Karpas-422 (cell line): ENCODE measurements at regions not wholly inside any gene's neighbourhood (a gene's known extent, or its start where the extent isn't known, plus 50 kb on each side); places are given as distances from the start of the nearest gene placed in this dataset.

Experiments
- DNase-seq: peaks from one replicate; pipeline ENCODE4 v3.0.0-alpha.2; 2015
- H2AFZ ChIP-seq: fragments of 200-600 bp; sonication (generic); 2 replicates; pipeline ENCODE4 v1.6.1; 2014; ENCODE audit warnings: antibody characterized with exemption, low read length, mixed read lengths
- H3K27ac ChIP-seq: fragments of 200-600 bp; sonication (generic); 2 replicates; pipeline ENCODE4 v1.5.1; 2014; ENCODE audit warnings: mild to moderate bottlenecking, low read length, moderate library complexity
- H3K27me3 ChIP-seq: fragments of 200-600 bp; sonication (generic); 2 replicates; pipeline ENCODE4 v1.6.1; 2014; ENCODE audit warnings: low read length, mixed read lengths
- H3K36me3 ChIP-seq: fragments of 200-600 bp; sonication (generic); 2 replicates; pipeline ENCODE4 v1.6.1; 2014; ENCODE audit warnings: low read length, mixed read lengths; ENCODE audit not compliant: insufficient read depth
- H3K4me1 ChIP-seq: fragments of 200-600 bp; sonication (generic); 2 replicates; pipeline ENCODE4 v1.6.1; 2014; ENCODE audit warnings: mild to moderate bottlenecking, low read length, mixed read lengths
- H3K4me2 ChIP-seq: fragments of 200-600 bp; sonication (generic); 2 replicates; pipeline ENCODE4 v1.6.1; 2014; ENCODE audit warnings: low read length, low read depth, mild to moderate bottlenecking; ENCODE audit not compliant: poor library complexity, severe bottlenecking
- H3K4me3 ChIP-seq: fragments of 200-600 bp; sonication (generic); 2 replicates; pipeline ENCODE4 v1.5.1; 2014; ENCODE audit warnings: mild to moderate bottlenecking, antibody characterized with exemption, low read length, mixed read lengths
- H3K79me2 ChIP-seq: fragments of 200-600 bp; sonication (generic); 2 replicates; pipeline ENCODE4 v1.6.1; 2014; ENCODE audit warnings: mild to moderate bottlenecking, low read length, mixed read lengths
- H3K9ac ChIP-seq: fragments of 200-600 bp; sonication (generic); 2 replicates; pipeline ENCODE4 v1.6.0; 2014; ENCODE audit warnings: low read length
- H3K9me2 ChIP-seq: fragments of 200-600 bp; sonication (generic), shearing (Covaris generic); replicated peaks from 2 replicates; pipeline ENCODE4 v1.6.0; 2014; ENCODE audit warnings: mild to moderate bottlenecking, low read length, moderate library complexity; ENCODE audit not compliant: insufficient read depth
- H3K9me3 ChIP-seq: fragments of 300-700, 200-600 bp; sonication (generic); 2 replicates; pipeline ENCODE4 v1.6.1; 2014; ENCODE audit warnings: low read length, mixed read lengths
- H4K20me1 ChIP-seq: fragments of 200-600 bp; sonication (generic); 2 replicates; pipeline ENCODE4 v1.6.1; 2014; ENCODE audit warnings: mild to moderate bottlenecking, antibody characterized with exemption, low read length, low read depth; ENCODE audit not compliant: insufficient read depth

GRCh38 chr14:104385111-104385510 lies 194.5 kb upstream of the C14orf180 start:
- Histone ChIP-seq H3K4me3 (no peak overlapping the region), H3K4me1 (peaks cover 51% of the 10 kb centered on the region), H3K9me2 (no peaks in the 10 kb centered on the region), H3K36me3 (no peaks in the 10 kb centered on the region), H3K27ac (no peak overlapping the region), H2AFZ (no peak overlapping the region), H3K9me3 (peaks cover 7% of the 10 kb centered on the region; the same call in 1 of the 2 replicates), H3K79me2 (no peaks in the 10 kb centered on the region), H3K9ac (no peak overlapping the region; the same call in 1 of the 2 replicates), H3K4me2 (peak overlapping the region; percentile 67), H3K27me3 (peaks cover 11% of the 10 kb centered on the region), H4K20me1 (no peaks in the 10 kb centered on the region)
- no peak for DNase-seq

- no peaks in the 10 kb centered on the region for H3K36me3 ChIP-seq
- H3K27ac ChIP-seq: peak overlapping the region; percentile 86
- no peaks in the 10 kb centered on the region for H3K79me2 ChIP-seq
- H4K20me1 ChIP-seq: no peaks in the 10 kb centered on the region
- peaks cover 10% of the 10 kb centered on the region for H3K27me3 ChIP-seq
- peak overlapping the region; percentile 67 for H3K4me2 ChIP-seq
- no peaks in the 10 kb centered on the region for H3K9me2 ChIP-seq
- DNase-seq: no peak
- peak overlapping the region; percentile 53 for H3K9ac ChIP-seq
- H3K9me3 ChIP-seq: peaks cover 7% of the 10 kb centered on the region; the same call in 1 of the 2 replicates
- H3K4me3 ChIP-seq: peak overlapping the region; percentile 48
- H3K4me1 ChIP-seq: peaks cover 51% of the 10 kb centered on the region
- H2AFZ ChIP-seq: peak overlapping the region; percentile 50; the same call in 1 of the 2 replicates
Measured at GRCh38 chr14:104385531-104386101, 193.9 kb upstream of the C14orf180 start.

- DNase-seq: peak; percentile 95
- H3K36me3 ChIP-seq: no peaks in the 10 kb centered on the region
- H3K4me1 ChIP-seq: peaks cover 53% of the 10 kb centered on the region
- peak overlapping the region; percentile 86 for H3K27ac ChIP-seq
- peaks cover 1% of the 10 kb centered on the region; the same call in 1 of the 2 replicates for H3K9me3 ChIP-seq
- H4K20me1 ChIP-seq: no peaks in the 10 kb centered on the region
- peak overlapping the region; percentile 50 for H2AFZ ChIP-seq
- peak overlapping the region; percentile 67 for H3K4me2 ChIP-seq
- peak overlapping the region; percentile 48 for H3K4me3 ChIP-seq
- H3K9me2 ChIP-seq: no peaks in the 10 kb centered on the region
- H3K79me2 ChIP-seq: no peaks in the 10 kb centered on the region
- peaks cover 4% of the 10 kb centered on the region for H3K27me3 ChIP-seq
- peak overlapping the region; percentile 64 for H3K9ac ChIP-seq
Measured at GRCh38 chr14:104386151-104386841, 193.3 kb upstream of the C14orf180 start.

- H4K20me1 ChIP-seq: no peaks in the 10 kb centered on the region
- H3K36me3 ChIP-seq: no peaks in the 10 kb centered on the region
- peak; percentile 64 for DNase-seq
- H3K4me1 ChIP-seq: peaks cover 63% of the 10 kb centered on the region
- H3K27ac ChIP-seq: peak overlapping the region; percentile 86
- H3K9me2 ChIP-seq: no peaks in the 10 kb centered on the region
- no peaks in the 10 kb centered on the region for H3K27me3 ChIP-seq
- peak overlapping the region; percentile 48; the same call in 1 of the 2 replicates for H3K4me3 ChIP-seq
- peak overlapping the region; percentile 64 for H3K9ac ChIP-seq
- 0 out of 2 replicates have a peak overlapping the region, but pooled peaks have one; percentile 50 for H2AFZ ChIP-seq
- H3K9me3 ChIP-seq: no peaks in the 10 kb centered on the region
- peak overlapping the region; percentile 67 for H3K4me2 ChIP-seq
- no peaks in the 10 kb centered on the region for H3K79me2 ChIP-seq
Measured at GRCh38 chr14:104387022-104388010, 192.2 kb upstream of the C14orf180 start.

- no peaks in the 10 kb centered on the region for H3K9me2 ChIP-seq
- H3K4me3 ChIP-seq: no peak overlapping the region
- peaks cover 70% of the 10 kb centered on the region for H3K4me1 ChIP-seq
- H2AFZ ChIP-seq: no peak overlapping the region
- no peaks in the 10 kb centered on the region for H3K79me2 ChIP-seq
- H3K36me3 ChIP-seq: no peaks in the 10 kb centered on the region
- DNase-seq: no peak
- no peak overlapping the region for H3K9ac ChIP-seq
- no peak overlapping the region for H3K4me2 ChIP-seq
- no peaks in the 10 kb centered on the region for H3K27me3 ChIP-seq
- H4K20me1 ChIP-seq: no peaks in the 10 kb centered on the region
- H3K27ac ChIP-seq: no peak overlapping the region
- H3K9me3 ChIP-seq: no peaks in the 10 kb centered on the region
Measured at GRCh38 chr14:104388011-104388521, 191.5 kb upstream of the C14orf180 start.

GRCh38 chr14:104388541-104389325 lies 190.8 kb upstream of the C14orf180 start:
- H3K9me3 ChIP-seq: no peaks in the 10 kb centered on the region
- no peak overlapping the region for H3K4me2 ChIP-seq
- no peaks in the 10 kb centered on the region for H3K9me2 ChIP-seq
- H3K4me3 ChIP-seq: no peak overlapping the region
- H2AFZ ChIP-seq: no peak overlapping the region; the same call in 1 of the 2 replicates
- H4K20me1 ChIP-seq: no peaks in the 10 kb centered on the region
- H3K36me3 ChIP-seq: no peaks in the 10 kb centered on the region
- peaks cover 76% of the 10 kb centered on the region for H3K4me1 ChIP-seq
- no peaks in the 10 kb centered on the region for H3K79me2 ChIP-seq
- H3K9ac ChIP-seq: no peak overlapping the region
- H3K27ac ChIP-seq: no peak overlapping the region
- no peak for DNase-seq
- no peaks in the 10 kb centered on the region for H3K27me3 ChIP-seq

- no peaks in the 10 kb centered on the region for H4K20me1 ChIP-seq
- H3K4me3 ChIP-seq: no peak overlapping the region
- peak; percentile 61 for DNase-seq
- no peaks in the 10 kb centered on the region for H3K9me2 ChIP-seq
- H3K36me3 ChIP-seq: no peaks in the 10 kb centered on the region
- peaks cover 76% of the 10 kb centered on the region for H3K4me1 ChIP-seq
- no peak overlapping the region; the same call in 1 of the 2 replicates for H2AFZ ChIP-seq
- no peaks in the 10 kb centered on the region for H3K79me2 ChIP-seq
- H3K9ac ChIP-seq: no peak overlapping the region
- H3K4me2 ChIP-seq: no peak overlapping the region
- H3K9me3 ChIP-seq: no peaks in the 10 kb centered on the region
- H3K27ac ChIP-seq: no peak overlapping the region
- no peaks in the 10 kb centered on the region for H3K27me3 ChIP-seq
Measured at GRCh38 chr14:104389326-104390220, 190.0 kb upstream of the C14orf180 start.
